SK-N-SH (cell line): ENCODE measurements at regions not wholly inside any gene's neighbourhood (a gene's known extent, or its start where the extent isn't known, plus 50 kb on each side); places are given as distances from the start of the nearest gene placed in this dataset.

Experiments used
- CHD2 ChIP-seq: fragments of 150-350 bp; IDR thresholded peaks from 2 replicates; pipeline ENCODE4 v1.6.1; 2018; ENCODE audit warnings: low read length; ENCODE audit not compliant: partially characterized antibody
- ELF1 ChIP-seq: IDR thresholded peaks from 2 replicates; pipeline ENCODE4 v1.4.0; 2012
- FOSL2 ChIP-seq: IDR thresholded peaks from 2 replicates; pipeline ENCODE4 v1.4.0; 2012; ENCODE audit warnings: low read depth, mild to moderate bottlenecking, moderate library complexity, borderline replicate concordance
- FOXJ3 ChIP-seq: sonication (generic); formaldehyde crosslinking; IDR thresholded peaks from 2 replicates; pipeline ENCODE4 v1.5.1; 2020; ENCODE audit warnings: mild to moderate bottlenecking, missing genetic modification reagents
- MXI1 ChIP-seq: IDR thresholded peaks from 2 replicates; pipeline ENCODE4 v1.6.1; 2012; ENCODE audit warnings: mild to moderate bottlenecking, low read depth, low read length, improper control_type of control experiment
- SIN3A ChIP-seq: IDR thresholded peaks from 2 replicates; pipeline ENCODE4 v1.6.1; 2012; ENCODE audit warnings: low read depth, mild to moderate bottlenecking, low read length, moderate library complexity, borderline replicate concordance
- TF ChIP-seq, protein P1 (sequence below): IDR thresholded peaks from 2 replicates; pipeline ENCODE4; 2012
- TF ChIP-seq, protein P2 (sequence below): IDR thresholded peaks from 2 replicates; pipeline ENCODE4 v1.6.1; 2012; ENCODE audit warnings: mild to moderate bottlenecking, low read depth, low read length, moderate library complexity

DNA sequence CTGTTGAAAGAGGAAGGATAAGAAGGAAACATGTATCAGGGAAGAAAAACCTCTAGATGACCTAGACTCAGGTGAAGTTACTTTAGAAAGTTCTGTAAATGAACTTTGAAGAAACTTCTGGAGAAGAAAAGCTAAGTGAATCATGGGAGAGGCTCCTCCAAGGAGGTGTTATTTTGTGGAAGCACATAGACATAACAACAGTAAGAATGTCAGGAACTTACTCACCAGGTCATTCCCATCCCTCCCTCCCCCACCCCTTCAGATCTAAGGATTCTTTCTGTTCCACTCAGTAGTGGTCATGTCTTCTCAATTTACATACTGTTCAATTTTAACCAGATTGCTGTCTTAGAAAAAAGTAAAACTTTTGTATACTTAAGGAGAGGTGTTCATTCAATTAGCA lies 310.5 kb upstream of the DDX53 start:
- no peak for TF ChIP-seq FOXJ3 (CRISPR knock-in tag)
- TF ChIP-seq, protein P1, sequence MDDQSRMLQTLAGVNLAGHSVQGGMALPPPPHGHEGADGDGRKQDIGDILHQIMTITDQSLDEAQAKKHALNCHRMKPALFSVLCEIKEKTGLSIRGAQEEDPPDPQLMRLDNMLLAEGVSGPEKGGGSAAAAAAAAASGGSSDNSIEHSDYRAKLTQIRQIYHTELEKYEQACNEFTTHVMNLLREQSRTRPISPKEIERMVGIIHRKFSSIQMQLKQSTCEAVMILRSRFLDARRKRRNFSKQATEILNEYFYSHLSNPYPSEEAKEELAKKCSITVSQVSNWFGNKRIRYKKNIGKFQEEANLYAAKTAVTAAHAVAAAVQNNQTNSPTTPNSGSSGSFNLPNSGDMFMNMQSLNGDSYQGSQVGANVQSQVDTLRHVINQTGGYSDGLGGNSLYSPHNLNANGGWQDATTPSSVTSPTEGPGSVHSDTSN = no peak
- TF ChIP-seq CHD2 = no peak
- TF ChIP-seq, protein P2, sequence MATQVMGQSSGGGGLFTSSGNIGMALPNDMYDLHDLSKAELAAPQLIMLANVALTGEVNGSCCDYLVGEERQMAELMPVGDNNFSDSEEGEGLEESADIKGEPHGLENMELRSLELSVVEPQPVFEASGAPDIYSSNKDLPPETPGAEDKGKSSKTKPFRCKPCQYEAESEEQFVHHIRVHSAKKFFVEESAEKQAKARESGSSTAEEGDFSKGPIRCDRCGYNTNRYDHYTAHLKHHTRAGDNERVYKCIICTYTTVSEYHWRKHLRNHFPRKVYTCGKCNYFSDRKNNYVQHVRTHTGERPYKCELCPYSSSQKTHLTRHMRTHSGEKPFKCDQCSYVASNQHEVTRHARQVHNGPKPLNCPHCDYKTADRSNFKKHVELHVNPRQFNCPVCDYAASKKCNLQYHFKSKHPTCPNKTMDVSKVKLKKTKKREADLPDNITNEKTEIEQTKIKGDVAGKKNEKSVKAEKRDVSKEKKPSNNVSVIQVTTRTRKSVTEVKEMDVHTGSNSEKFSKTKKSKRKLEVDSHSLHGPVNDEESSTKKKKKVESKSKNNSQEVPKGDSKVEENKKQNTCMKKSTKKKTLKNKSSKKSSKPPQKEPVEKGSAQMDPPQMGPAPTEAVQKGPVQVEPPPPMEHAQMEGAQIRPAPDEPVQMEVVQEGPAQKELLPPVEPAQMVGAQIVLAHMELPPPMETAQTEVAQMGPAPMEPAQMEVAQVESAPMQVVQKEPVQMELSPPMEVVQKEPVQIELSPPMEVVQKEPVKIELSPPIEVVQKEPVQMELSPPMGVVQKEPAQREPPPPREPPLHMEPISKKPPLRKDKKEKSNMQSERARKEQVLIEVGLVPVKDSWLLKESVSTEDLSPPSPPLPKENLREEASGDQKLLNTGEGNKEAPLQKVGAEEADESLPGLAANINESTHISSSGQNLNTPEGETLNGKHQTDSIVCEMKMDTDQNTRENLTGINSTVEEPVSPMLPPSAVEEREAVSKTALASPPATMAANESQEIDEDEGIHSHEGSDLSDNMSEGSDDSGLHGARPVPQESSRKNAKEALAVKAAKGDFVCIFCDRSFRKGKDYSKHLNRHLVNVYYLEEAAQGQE = no peak
- TF ChIP-seq SIN3A = no peak
- TF ChIP-seq MXI1 = no peak
- TF ChIP-seq ELF1 = no peak
- TF ChIP-seq FOSL2 = no peak
